Stimulated activated CD8-positive, alpha-beta memory T cell treated with anti-CD3 and anti-CD28 coated beads, Interleukin-12 subunit alpha, Interleukin-12 subunit beta, amount 100 ng/mL, for 1 hour (primary cell): ENCODE measurements at regions not wholly inside any gene's neighbourhood (a gene's known extent, or its start where the extent isn't known, plus 50 kb on each side); places are given as distances from the start of the nearest gene placed in this dataset.

ENCODE experiments used
- DNase-seq: peaks from one replicate; pipeline ENCODE4 v3.0.0-alpha.2; 2020; ENCODE audit warnings: low read depth

DNA sequence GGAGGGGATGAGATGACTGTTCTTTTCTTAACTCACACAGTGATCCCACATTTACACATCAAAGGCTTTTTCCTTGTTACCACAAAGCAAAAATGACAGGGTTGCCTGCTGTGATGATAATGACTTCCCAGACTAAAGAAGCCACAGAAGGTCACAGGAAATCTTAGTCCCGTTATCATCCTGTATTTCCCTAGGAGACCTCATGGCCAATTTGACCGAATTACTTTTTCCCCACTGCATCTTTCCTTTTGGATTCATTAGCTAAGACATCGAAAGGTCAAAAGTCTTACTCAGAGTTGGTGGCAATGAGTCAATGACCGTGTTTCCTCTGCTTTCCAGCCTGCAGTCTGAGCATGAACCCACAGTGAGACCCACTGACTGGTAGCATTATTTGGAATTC lies 130.1 kb upstream of the INHBA start:
- DNase-seq: no peak

DNA sequence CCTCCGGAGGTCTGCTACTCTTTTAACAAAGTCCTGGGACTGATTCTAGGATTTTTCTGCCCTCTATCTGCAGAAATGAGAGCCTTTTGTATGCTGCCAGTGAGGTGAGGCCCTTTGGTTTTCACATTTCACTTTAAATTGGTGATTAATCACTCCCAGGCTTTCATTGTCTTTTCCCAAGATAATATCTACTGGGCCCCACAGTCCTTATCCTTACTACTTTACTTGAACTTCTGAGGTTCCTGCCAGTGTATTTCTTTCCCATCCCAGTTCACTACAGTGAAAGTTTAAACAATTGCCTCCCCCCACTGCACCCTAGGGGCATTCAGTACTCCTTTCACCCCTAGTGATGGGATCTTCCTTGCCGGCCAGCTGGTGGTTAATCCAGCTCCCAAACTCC lies 127.4 kb upstream of the INHBA start:
- no peak for DNase-seq

DNA sequence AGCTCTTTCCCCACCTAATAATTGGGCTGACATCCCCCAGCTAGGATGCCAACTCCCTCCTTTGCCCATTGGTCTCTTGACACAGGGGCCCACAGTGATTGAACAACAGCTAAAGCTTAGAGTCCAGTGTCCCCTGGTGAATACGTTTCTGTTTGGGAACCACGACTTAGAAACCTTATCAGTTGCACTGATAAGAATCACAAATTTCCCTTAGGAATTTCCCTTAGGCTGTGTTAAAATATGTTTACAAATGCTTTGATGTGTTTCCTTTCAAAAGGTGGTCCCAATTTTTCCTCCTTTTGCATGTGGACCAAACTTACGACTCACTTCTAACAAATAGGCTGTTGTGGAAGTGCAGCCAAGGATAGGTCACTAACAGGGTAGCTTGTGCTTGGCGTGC lies 126.0 kb upstream of the INHBA start:
- no peak for DNase-seq

DNA sequence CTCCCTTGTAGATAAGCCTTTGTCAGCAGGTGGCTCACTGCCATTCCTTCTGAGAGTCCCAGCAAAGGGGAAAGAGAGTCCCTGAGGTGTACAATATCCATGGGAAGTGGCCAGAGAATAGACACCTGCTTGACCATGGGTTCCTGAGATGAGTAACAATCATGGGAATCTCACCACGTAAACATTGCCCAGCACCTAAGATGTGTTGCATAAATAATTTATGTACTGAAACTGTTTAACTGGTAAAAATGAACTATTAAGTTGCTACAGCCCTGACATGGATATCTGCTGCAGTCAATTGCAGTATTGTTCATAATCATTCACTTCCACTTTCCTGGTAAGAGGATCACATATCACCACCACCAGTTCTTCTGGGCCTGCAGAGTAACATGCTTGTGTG lies 123.8 kb upstream of the INHBA start:
- DNase-seq: no peak

DNA sequence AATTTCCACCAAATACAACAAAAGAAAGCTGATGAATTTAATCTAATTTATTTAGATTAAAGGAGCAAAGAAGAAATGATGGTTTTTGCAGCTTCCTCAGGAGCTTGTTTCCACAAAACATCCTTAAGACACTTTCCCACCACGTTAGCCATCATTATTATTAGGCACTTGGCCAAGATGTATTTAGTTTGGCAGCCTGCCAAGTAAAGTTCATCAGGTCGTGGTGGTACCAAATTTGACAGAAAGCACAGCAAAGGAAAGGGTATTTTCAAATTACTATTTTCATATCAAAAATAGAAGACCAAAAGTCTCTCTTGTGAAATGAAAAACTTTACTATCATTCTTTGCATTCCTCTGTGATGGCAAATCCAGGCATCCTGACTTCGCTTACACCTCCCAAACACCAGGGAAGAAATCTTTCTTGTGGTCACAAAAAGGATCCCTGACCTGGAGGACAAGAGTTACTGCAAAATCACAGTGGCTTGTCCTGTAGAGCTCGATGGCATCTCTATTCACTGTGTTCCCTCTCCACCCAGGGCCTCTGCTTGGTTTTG lies 123.1 kb upstream of the INHBA start:
- DNase-seq: no peak

DNA sequence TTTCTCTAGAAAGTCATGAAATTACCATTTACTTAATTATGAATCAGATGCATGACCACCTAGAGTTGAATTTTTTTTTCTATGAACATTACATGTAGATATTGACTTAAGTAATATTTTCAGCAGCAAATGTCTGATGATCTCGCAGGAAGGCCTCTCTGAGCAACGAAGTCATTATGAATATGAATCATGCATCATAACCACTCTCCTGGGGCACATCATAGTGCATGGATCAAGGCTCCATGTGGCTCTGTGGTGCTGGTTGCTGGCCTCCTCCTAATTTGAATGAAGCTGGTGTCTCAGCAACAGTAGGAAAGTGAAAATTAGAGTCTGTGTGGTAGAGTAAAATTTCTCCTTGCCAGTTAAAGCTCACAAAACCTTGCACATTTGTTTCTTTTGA lies 121.4 kb upstream of the INHBA start:
- no peak for DNase-seq

DNA sequence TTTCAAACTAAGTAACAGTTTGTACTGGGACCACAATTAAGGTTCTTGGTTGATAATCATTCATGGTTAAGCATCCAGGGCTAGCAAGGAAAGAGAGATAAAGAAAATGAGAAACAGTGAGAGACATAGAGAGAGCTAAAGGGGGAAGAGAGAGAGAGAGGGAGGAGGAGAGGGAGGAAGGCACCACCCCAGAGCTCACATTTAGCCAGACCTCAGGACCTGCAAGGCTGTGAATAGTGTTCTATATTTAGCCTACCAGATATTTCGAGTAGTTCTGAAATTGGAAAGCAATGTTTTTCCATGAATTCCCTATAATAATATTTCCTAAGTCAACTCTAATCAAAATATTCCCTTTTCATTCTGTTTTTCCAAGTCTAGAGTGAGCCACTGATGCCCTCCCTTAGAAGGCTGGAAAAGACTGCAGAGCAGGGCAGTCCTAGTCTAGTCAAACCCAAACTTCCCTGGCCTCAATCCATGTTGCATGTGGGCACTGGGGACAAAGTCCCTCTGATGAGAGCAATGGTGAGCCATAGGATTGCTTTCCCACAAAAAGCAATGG lies 119.4 kb upstream of the INHBA start:
- DNase-seq: no peak

DNA sequence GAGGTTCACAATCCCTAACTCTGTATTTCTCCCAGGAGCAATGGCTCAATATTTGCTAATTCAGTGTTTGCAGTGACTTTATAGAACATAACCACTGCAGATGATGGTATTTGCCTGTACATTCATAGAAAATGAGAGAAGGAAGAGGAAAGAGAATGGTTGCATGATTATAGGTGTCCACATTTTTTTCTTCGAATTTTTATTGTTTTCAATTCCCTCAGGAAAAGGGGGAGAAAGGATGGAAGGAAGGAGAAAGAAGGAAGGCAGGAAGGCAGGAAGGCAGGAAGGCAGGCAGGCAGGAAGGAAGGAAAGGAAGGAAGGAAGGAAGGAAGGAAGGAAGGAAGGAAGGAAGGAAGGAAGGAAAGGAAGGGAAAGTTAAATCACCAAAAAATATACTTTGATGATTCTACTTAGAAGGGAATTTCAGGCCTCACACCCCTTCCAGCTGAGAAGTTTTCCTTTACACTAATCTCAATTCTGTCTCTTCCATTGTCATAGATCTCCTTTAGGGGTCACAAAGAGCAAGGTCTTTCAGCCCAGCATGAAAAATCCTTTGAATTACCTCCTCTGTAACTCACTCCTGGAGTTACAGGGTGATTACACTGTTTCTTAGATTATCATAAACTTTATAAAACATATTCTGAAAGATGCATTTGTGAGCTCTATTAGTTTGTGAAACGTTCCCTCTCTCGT lies 118.8 kb upstream of the INHBA start:
- DNase-seq: no peak

DNA sequence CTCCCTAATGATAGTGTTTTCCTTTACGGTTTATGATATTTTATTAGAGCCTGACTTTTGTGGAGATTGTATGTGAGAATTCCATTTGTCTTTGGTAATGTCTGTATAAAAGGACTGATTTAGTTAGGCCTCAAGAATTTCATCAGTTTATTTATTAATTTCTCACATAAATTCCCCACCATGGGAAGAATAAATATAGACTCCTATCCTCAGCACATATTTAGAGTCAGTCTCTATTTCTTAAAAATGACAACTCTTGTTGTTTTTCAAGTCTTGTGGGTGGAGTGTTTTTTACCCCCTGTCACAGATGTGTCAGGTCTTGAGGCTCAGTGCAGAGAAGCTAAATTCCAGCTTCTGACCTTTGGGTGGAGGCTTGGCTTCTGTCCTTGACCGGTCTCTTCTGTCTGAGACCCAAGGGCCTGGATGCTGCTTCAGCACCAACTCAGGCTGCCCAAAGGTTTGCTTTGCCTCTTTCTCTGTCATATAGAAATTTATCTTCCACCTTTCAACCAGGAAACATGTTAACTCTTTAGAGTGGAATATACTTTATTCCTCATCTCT lies 117.3 kb upstream of the INHBA start:
- DNase-seq: no peak

DNA sequence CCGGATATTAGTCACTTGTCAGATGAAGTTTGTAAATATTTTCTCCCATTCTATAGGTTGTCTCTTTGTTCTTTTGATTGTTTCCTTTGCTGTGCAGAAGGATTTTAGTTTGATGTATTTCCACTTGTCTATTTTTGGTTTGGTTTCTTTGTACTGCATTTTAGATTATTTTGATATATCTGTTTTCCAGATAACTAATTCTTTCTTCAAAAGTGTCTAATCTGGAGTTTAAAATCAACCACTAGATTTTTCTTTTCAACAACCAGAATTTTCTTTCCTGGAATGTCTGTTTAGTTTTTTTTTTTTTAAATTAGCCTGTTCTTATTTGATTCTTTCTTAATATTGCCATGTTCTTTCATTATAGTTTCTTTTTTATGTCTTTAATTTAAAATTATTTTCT lies 116.8 kb upstream of the INHBA start:
- DNase-seq: no peak

DNA sequence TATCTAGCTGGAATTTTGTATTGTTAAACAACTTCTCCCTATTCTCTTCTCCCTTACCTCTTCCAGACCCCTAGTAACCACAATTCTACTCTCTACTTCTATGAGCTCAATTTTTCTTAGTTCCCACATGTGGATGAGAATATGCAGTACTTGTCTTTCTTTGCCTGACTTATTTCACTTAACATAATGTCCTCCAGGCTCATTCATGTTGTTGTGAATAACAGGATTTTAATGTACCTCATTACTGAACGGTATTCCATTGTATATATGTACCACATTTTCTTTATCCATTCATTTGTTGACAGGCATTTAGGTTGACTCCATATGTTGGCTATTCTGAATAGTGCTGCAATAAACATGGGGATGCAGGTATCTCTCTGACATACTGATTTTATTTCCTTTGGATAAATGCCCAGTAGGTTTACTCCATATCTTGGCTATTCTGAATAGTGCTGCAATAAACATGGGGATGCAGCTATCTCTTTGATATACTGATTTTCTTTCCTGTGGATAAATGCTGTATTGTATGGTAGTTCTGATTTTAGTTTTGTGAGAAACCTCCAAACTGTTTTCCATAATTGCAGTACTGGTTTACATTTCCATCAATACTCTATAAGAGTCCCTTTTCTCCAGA lies 116.0 kb upstream of the INHBA start:
- no peak for DNase-seq

DNA sequence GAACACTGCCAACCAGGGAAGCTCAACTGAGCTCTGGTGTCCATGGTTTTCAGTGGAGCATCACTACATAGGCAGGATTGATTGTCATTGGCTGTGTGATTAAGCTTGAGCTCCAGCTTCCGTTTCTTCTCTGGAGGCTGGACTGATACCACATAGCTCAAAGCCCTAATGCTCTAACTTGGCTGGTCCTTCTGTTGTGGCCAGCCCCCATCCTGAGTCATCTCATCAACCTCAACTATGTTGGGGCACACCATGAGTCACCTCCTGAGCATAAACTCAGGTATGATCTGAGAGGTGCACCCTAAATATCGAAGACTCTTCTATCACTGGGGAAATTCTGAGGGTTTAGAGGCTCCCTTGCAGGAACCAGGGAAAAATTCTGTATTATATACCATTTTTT lies 114.5 kb upstream of the INHBA start:
- no peak for DNase-seq

DNA sequence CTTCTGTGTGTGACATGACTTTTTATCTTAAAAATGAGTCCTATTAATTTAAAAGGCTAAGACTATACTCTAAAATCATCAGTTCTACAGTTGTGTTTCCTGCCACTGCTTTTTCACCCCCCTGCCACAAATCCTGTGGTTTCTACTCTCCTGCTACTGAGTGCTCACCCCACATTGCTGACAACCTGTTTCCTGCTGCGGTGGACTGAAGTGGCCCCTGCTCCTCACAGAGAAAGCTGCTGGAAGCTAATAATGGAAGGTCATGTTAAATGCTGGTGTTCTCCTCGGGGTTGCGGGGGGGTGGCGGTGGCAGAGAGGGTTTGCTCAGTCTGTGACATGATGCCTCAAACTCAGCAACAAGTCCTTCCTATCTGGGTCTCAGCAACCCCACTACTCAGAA lies 113.2 kb upstream of the INHBA start:
- peak; percentile 2 for DNase-seq

DNA sequence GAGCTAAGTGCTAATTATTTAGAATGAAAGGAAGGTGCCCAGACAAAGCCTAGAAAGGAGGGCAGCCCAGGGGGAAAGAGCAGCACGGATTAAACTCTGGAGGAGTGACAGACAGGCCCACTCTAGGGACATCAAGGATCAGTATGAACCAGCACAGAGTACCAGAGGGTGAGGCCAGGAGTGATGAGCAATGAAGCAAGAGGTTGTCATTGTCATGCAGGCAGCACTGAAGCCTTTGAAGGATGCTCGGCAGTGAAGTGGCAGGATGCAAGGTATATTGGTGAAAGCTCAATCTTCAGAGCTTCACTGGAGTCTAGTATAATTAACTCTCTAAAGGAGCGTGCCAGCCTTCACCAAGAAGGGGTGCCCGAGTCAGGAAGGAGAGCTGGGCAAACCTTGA lies 112.0 kb upstream of the INHBA start:
- DNase-seq: no peak

DNA sequence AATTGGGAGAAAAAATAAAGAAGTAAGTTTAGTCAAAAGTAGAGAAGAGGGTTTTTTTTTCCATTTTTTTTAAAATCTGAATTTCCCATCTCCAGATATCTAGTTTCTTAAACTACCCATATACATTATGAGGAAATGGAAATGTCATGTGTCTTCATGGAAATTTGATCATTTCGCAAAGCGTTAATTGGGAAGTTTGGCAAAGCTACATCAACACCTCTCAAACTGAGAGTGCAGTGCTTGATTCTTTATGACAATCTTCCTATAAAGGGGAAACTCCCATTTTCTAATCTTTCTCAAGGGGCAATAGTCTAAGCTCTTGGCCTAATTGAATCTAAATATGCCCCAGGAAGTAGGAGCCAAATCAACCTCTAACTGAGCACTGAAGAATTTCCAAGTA lies 110.4 kb upstream of the INHBA start:
- DNase-seq: no peak

DNA sequence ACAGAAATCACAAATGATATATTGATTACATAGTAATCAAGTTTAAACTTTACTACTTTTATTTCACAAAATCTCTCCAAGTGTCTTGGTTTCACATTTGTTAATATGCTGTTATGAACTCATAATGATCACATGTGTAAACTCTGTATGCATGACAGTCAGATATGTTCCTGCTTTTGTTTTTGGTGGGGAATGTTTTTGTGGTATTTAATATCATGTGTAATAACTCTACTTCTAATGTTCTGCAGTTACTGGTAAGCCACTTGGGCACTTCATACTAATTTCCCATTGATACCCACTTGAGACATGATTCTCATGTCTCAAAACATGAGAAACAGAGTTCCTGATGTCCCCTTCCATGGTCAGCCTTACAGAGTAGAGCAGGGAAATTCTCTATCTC lies 109.1 kb upstream of the INHBA start:
- no peak for DNase-seq

DNA sequence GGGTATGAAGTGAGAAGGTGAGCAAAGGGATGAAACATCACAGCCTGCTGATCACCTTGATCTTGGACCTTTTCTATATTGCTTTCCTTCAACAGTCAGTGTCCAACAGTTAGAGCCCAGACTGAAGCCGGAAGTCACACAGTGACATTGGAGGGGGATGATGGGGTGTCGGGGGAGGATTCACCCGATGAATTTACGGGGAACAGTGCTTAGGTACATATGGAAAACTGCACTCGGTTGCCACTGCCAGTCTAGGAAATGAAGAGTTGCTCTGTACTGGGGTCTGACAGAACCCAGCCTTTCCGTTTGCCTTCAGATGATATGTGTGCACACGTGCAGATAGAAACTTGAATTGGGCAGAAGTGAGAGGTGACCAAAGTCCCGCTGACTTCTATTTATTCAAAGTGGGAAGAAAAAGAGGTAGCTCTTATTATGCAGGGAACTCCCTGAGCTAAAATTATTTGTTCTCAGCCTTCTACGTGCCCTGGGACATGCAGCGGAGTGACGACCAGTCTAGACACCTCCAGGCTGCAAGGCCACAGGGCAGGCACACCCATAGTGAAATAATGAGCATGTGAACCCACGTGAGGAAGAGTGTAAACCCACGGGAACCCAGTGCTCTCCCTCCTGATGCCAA lies 107.2 kb upstream of the INHBA start:
- DNase-seq: no peak

DNA sequence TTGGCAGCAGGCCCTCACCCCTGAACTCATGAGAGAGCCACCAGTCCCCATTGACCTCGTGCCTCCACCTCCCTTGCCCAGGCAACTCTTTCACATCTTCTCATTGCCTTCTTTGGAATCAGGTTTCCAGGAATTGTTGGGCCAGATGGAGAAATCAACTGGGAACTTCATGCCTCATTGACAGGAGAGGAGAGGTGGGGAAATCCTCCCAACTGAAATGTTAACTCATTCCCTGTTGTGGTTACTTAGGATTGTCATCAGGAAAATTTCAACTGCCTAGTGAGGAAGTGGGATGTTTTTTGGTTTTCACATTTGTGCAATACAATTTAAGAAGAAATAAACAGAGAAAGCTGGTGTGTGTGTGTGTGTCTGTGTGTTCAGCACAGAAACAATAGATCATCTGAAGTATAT lies 106.6 kb upstream of the INHBA start:
- DNase-seq: no peak

DNA sequence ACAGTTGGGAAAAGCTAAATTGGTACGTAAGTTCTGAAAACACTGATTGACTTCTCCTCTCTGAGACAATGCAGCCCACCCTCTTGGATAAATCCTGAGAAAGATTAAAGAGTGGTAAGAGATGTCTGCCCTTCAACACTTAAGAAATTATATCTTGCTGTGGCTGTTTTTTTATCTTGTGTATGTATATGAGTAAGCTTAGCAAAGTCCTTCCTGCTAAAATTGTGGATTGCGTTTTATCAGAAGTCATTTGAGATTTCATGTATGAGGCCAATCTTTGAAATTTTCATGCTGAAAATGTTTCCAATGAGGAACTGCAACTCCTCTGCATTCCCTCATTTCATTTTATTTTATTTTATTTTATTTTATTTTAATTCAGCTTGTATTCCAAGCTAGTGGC lies 106.2 kb upstream of the INHBA start:
- no peak for DNase-seq

DNA sequence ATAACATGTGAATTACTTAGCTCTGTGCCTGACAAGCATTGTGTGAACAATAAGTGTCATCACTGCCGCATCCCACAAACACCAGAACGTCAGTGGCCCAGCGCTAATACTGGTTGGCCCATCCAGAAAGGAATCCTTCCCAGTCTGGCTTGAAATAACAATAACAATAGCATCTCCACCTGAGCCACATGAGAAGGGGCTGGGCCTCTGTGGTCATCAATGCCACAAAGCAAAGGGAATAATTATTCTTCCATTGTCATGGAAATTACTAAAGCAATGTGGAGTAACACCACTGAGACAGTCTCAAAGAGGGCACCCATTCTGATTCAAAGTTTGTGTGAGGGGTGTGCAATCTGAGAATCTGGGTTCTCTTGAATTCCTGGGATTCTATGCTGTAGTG lies 105.7 kb upstream of the INHBA start:
- DNase-seq: no peak

DNA sequence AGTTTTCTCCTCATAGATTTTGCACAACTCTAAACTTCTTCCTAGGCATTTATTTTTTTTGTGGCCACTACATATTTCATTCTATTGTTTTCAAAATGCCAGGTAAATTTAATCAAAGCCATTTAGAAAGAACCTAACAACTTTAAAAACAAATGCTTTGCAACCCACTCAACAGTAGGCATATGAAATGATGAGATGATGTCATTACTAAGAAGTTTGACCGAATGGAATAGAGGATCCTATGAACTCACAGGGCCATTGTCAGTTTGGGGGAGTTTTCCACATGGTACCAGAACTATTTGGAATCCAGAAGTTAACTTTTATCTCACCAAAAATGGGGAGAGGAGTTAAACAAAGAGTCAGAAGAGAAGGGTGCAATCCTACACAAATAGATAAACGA lies 100.7 kb upstream of the INHBA start:
- DNase-seq: no peak

DNA sequence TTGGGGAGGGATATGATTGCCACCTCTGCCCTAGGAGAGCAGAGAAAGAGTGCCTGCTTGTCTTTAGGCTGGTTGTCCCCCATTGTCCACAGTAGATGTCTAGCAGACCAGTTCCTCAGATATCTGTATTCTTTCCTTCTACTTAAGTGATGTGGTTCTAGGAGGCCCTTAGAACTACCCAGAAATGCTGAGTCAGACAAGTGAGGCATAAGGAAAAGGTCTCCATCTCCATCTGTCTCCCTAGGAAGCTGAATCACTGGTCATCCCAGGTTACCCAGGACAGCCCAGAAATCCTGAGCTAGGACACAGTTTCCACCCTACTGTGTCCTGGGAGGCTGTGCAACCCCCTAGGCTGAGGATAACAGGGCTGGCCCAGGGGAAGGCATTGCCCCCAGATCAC lies 93.4 kb upstream of the INHBA start:
- no peak for DNase-seq

DNA sequence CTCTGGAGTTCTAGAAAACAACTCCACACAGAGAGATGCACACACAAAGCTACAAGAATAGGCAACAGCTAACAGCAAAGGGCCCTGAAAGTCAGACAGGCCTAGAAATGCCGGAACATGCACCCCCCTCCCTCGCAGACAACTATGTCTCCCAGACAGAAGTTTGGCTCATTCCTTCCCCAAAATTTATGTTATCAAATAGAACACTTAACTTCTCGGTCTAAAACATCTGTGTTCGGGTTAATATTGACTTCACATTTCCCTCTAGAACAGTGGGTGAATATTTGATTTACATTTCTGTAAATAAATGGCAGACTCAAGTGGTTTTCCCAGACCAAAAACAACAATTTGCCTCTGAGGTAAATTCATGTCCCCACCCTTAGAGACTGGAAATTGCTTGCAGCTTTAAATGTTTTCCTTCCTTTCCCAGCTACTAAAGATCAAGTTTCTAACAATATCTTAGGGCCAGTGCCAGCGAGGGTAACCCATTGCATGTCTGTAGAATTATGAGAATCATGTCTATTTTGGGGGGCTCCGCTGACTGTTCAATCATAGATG lies 92.5 kb upstream of the INHBA start:
- no peak for DNase-seq
